ENCODE measurements at regions not wholly inside any gene's neighbourhood (a gene's known extent, or its start where the extent isn't known, plus 50 kb on each side); places are given as distances from the start of the nearest gene placed in this dataset.
"Not testable (repeated sequence)": the region's sequence is repeated elsewhere in the genome, so short reads cannot be mapped to it uniquely, and the experiment has no call there.

GRCh38 chr1:101420406-101420805, 183.6 kb downstream of the S1PR1 start:
- H3K4me3 ChIP-seq, result no peak overlapping the region
- H3K36me3 ChIP-seq, result no peaks in the 10 kb centered on the region
- peaks cover 0 to 5% (median 0%) of the 10 kb centered on the region in 4 donors for H3K9me3 ChIP-seq
- no peak for DNase-seq (ENCODE audit: extremely low spot score)
- H3K4me1 ChIP-seq, result no peaks in the 10 kb centered on the region
- no peak for TF ChIP-seq EP300 (IDR thresholded peaks at IDR 0.05)
- no peak for TF ChIP-seq POLR2AphosphoS5 (IDR thresholded peaks at IDR 0.05)
- 21% methylated on average over 2 of the region's 2 CpGs for WGBS
- H3K27me3 ChIP-seq, result no peaks in the 10 kb centered on the region
- no peak overlapping the region for H3K27ac ChIP-seq (replicated peaks in 1 of 4)
- intact Hi-C loops (cut with DNase I), result no loop called here

GRCh38 chr1:101428083-101428482, 191.3 kb downstream of the S1PR1 start:
- intact Hi-C loops (cut with DNase I); H3K27ac ChIP-seq (replicated peaks in 1 of 4); DNase-seq (ENCODE audit: extremely low spot score); H3K4me1 ChIP-seq; H3K4me3 ChIP-seq; H3K36me3 ChIP-seq; H3K9me3 ChIP-seq; H3K27me3 ChIP-seq: not testable (repeated sequence)
- WGBS, result 96% methylated on average over 1 of the region's 1 CpG

- WGBS, result 83% methylated on average over 1 of the region's 1 CpG
- Histone ChIP-seq H3K4me3 (no peak overlapping the region), H3K36me3 (no peaks in the 10 kb centered on the region), H3K9me3 (peaks cover 0 to 5% (median 2%) of the 10 kb centered on the region in 4 donors), H3K27me3 (no peaks in the 10 kb centered on the region), H3K4me1 (no peaks in the 10 kb centered on the region), H3K27ac (replicated peaks in 1 of 4) (no peak overlapping the region)
- intact Hi-C loops (cut with DNase I), result no loop called here
- TF ChIP-seq EP300 (IDR thresholded peaks at IDR 0.05) (no peak), POLR2A (IDR thresholded peaks at IDR 0.05; ENCODE audit: low read depth) (no peak), CTCF (IDR thresholded peaks at IDR 0.05) (no peak), POLR2AphosphoS5 (IDR thresholded peaks at IDR 0.05) (no peak)
- no peak for DNase-seq (ENCODE audit: extremely low spot score)
Observed at GRCh38 chr1:101428562-101428961, 191.7 kb downstream of the S1PR1 start.

GRCh38 chr1:101431956-101432510, 195.2 kb downstream of the S1PR1 start:
- H3K27me3 ChIP-seq, result no peaks in the 10 kb centered on the region
- no peaks in the 10 kb centered on the region for H3K4me1 ChIP-seq
- no peaks in the 10 kb centered on the region for H3K36me3 ChIP-seq
- peaks cover 0 to 4% (median 0%) of the 10 kb centered on the region in 4 donors for H3K9me3 ChIP-seq
- no peak overlapping the region for H3K4me3 ChIP-seq
- no peak for TF ChIP-seq POLR2AphosphoS5 (IDR thresholded peaks at IDR 0.05)
- no peak for TF ChIP-seq EP300 (IDR thresholded peaks at IDR 0.05)
- no peak for TF ChIP-seq CTCF (IDR thresholded peaks at IDR 0.05)
- TF ChIP-seq POLR2A (IDR thresholded peaks at IDR 0.05; ENCODE audit: low read depth), result no peak
- intact Hi-C loops (cut with DNase I), result no loop called here
- no peak overlapping the region for H3K27ac ChIP-seq (replicated peaks in 1 of 4)
- DNase-seq (ENCODE audit: extremely low spot score), result no peak
- 77% methylated on average over 4 of the region's 4 CpGs for WGBS

GRCh38 chr1:101435831-101436511, 199.2 kb downstream of the S1PR1 start:
- Histone ChIP-seq H3K4me1 (peaks cover 0 to 5% (median 0%) of the 10 kb centered on the region in 4 donors), H3K27me3 (no peaks in the 10 kb centered on the region), H3K9me3 (no peaks in the 10 kb centered on the region), H3K36me3 (no peaks in the 10 kb centered on the region), H3K27ac (replicated peaks in 1 of 4) (no peak overlapping the region), H3K4me3 (no peak overlapping the region)
- WGBS, result 74% methylated on average over 4 of the region's 4 CpGs
- no peak for DNase-seq (ENCODE audit: extremely low spot score)
- TF ChIP-seq EP300 (IDR thresholded peaks at IDR 0.05) (no peak), POLR2AphosphoS5 (IDR thresholded peaks at IDR 0.05) (no peak), CTCF (IDR thresholded peaks at IDR 0.05) (no peak), POLR2A (IDR thresholded peaks at IDR 0.05; ENCODE audit: low read depth) (no peak)
- intact Hi-C loops (cut with DNase I), result no loop called here
